Hepatocyte (in vitro differentiated cells): ENCODE measurements at regions not wholly inside any gene's neighbourhood (a gene's known extent, or its start where the extent isn't known, plus 50 kb on each side); places are given as distances from the start of the nearest gene placed in this dataset.

Experiments
- EZH2 ChIP-seq: fragments of 200-600 bp; sonication (generic); IDR thresholded peaks from 2 replicates; pipeline ENCODE4 v1.6.1; 2016; ENCODE audit warnings: antibody characterized with exemption, mild to moderate bottlenecking, borderline replicate concordance
- TF ChIP-seq, protein P1 (sequence below): fragments of 200-600 bp; sonication (generic); IDR thresholded peaks from 2 replicates; pipeline ENCODE4 v1.5.1; 2016; ENCODE audit warnings: antibody characterized with exemption, mild to moderate bottlenecking; ENCODE audit not compliant: poor library complexity

- TF ChIP-seq, protein P1, sequence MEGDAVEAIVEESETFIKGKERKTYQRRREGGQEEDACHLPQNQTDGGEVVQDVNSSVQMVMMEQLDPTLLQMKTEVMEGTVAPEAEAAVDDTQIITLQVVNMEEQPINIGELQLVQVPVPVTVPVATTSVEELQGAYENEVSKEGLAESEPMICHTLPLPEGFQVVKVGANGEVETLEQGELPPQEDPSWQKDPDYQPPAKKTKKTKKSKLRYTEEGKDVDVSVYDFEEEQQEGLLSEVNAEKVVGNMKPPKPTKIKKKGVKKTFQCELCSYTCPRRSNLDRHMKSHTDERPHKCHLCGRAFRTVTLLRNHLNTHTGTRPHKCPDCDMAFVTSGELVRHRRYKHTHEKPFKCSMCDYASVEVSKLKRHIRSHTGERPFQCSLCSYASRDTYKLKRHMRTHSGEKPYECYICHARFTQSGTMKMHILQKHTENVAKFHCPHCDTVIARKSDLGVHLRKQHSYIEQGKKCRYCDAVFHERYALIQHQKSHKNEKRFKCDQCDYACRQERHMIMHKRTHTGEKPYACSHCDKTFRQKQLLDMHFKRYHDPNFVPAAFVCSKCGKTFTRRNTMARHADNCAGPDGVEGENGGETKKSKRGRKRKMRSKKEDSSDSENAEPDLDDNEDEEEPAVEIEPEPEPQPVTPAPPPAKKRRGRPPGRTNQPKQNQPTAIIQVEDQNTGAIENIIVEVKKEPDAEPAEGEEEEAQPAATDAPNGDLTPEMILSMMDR: no peak
- TF ChIP-seq EZH2: no peak
Observed at GRCh38 chr3:147795418-147795817, 386.3 kb downstream of the ZIC1 start.
